Natural killer cell (primary cell): ENCODE measurements at regions not wholly inside any gene's neighbourhood (a gene's known extent, or its start where the extent isn't known, plus 50 kb on each side); places are given as distances from the start of the nearest gene placed in this dataset.

ENCODE experiments used
- ATAC-seq, 3 donors: fragments of 150-1000 bp in 2 of 3; fragments of 200-7000 bp in 1 of 3; cut with Tn5 transposase; 1 replicate in 1 of 3; 2 replicates in 2 of 3; pipeline ENCODE4 v1.10.0; 2021; ENCODE audit warnings: mild to moderate bottlenecking in 2 of 3, moderate library complexity in 2 of 3
- DNase-seq, 2 donors: peaks; one replicate each; pipeline versions ENCODE4 v3.0.0 to v3.0.0-alpha.2; 2013 to 2021; ENCODE audit warnings: mixed read lengths in 1 of 2
- H3K27ac ChIP-seq: one replicate; pipeline ENCODE4 v1.5.1; 2013; ENCODE audit warnings: mild to moderate bottlenecking, low read length
- H3K27me3 ChIP-seq: one replicate; pipeline ENCODE4 v1.6.1; 2013; ENCODE audit warnings: low read length; ENCODE audit not compliant: control insufficient read depth, insufficient read depth
- H3K36me3 ChIP-seq: one replicate; pipeline ENCODE4 v1.6.1; 2013; ENCODE audit warnings: low read length; ENCODE audit not compliant: control insufficient read depth, insufficient read depth
- H3K4me1 ChIP-seq: one replicate; pipeline ENCODE4 v1.6.1; 2013; ENCODE audit warnings: low read length; ENCODE audit not compliant: control insufficient read depth, insufficient read depth
- H3K4me3 ChIP-seq: one replicate; pipeline ENCODE4 v1.5.1; 2013; ENCODE audit warnings: low read length
- H3K9me3 ChIP-seq: one replicate; pipeline ENCODE4 v1.6.1; 2013; ENCODE audit warnings: low read length; ENCODE audit not compliant: control insufficient read depth, insufficient read depth
- H3K27ac Mint-ChIP-seq, 2 donors: one replicate each; pipeline ENCODE4 v1.8.0; 2022; ENCODE audit warnings: mild to moderate bottlenecking in 2 of 2, mixed read lengths in 2 of 2, moderate library complexity in 1 of 2
- H3K27me3 Mint-ChIP-seq, 2 donors: one replicate each; pipeline ENCODE4 v1.8.0; 2022; ENCODE audit warnings: low read depth in 2 of 2, mixed read lengths in 2 of 2
- H3K36me3 Mint-ChIP-seq: one replicate; pipeline ENCODE4 v1.8.0; 2022; ENCODE audit warnings: mixed read lengths
- H3K4me1 Mint-ChIP-seq, 2 donors: one replicate each; pipeline ENCODE4 v1.8.0; 2022; ENCODE audit warnings: mixed read lengths in 2 of 2
- H3K4me3 Mint-ChIP-seq: one replicate; pipeline ENCODE4 v1.8.0; 2022; ENCODE audit warnings: mild to moderate bottlenecking, moderate library complexity, mixed read lengths
- H3K9me3 Mint-ChIP-seq, 2 donors: one replicate each; pipeline ENCODE4 v1.8.0; 2022; ENCODE audit warnings: mixed read lengths in 2 of 2
- CTCF ChIP-seq: fragments of 200-600 bp; IDR thresholded peaks from one replicate; pipeline ENCODE4 v1.8.0; 2022; ENCODE audit warnings: antibody characterized with exemption
- WGBS: methylation state at CpG from one replicate; pipeline ENCODE4 v1.1.7; 2013; ENCODE audit warnings: missing lambda C conversion rate; ENCODE audit not compliant: insufficient coverage; 5-methylcytosine and 5-hydroxymethylcytosine counted together
- intact Hi-C: fragments of 100-400 bp; cut with micrococcal nuclease; formaldehyde crosslinking; loops from one replicate; pipeline ENCODE4 v1.14.2; 2022

DNA sequence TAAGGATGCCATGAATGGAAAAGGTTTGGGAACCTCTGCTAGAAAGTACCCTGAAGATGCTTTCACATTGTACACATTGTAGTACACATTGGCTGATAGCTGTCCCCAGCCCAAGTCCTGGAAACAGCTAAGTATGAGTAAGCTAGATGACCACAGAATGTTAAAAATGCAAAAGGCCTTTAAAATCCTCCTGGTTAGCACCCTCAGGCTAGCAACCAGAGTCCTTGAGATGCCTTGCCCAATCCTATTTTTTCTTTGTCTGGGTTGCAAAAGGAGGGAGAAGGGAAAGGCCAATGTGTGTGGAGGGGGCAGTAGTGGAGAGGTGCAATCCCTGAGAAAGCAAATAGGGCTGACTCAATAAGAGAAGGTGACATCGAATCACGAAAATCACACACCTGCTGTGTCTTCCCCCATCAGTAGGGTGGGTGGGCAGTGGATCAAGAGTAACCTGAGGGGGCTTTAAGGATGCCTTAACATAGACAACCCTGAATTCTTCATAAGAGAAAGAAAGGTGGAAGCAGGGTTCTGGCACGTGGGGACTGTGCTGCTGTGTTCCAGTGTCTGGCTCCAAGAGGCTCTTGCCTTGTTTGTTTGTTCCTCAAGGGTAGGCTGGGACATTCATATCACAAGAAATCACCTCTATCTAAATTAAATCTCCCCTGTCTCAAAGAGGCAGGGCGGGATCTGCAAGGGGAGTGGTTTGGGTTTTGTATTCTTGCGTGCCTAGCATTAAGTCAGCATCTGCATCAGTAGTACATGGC, 266.2 kb upstream of the PLXNA2 start:
- Histone ChIP-seq H3K36me3 (no peaks in the 10 kb centered on the region), H3K9me3 (no peaks in the 10 kb centered on the region), H3K4me3 (no peak overlapping the region), H3K27ac (no peak overlapping the region), H3K27me3 (no peaks in the 10 kb centered on the region), H3K4me1 (no peaks in the 10 kb centered on the region)
- H3K36me3 Mint-ChIP-seq, result no peaks in the 10 kb centered on the region
- H3K9me3 Mint-ChIP-seq, result peaks cover 0 to 2% of the 10 kb centered on the region in 2 donors
- no peak overlapping the region for H3K4me3 Mint-ChIP-seq
- DNase-seq, result no peak
- H3K27me3 Mint-ChIP-seq, result peaks cover 6 to 8% of the 10 kb centered on the region in 2 donors
- intact Hi-C loops, result no loop called here
- 80% methylated on average over 5 of the region's 5 CpGs for WGBS
- H3K4me1 Mint-ChIP-seq, result no peaks in the 10 kb centered on the region
- TF ChIP-seq CTCF, result no peak
- ATAC-seq, result no peak
- H3K27ac Mint-ChIP-seq, result no peak overlapping the region

DNA sequence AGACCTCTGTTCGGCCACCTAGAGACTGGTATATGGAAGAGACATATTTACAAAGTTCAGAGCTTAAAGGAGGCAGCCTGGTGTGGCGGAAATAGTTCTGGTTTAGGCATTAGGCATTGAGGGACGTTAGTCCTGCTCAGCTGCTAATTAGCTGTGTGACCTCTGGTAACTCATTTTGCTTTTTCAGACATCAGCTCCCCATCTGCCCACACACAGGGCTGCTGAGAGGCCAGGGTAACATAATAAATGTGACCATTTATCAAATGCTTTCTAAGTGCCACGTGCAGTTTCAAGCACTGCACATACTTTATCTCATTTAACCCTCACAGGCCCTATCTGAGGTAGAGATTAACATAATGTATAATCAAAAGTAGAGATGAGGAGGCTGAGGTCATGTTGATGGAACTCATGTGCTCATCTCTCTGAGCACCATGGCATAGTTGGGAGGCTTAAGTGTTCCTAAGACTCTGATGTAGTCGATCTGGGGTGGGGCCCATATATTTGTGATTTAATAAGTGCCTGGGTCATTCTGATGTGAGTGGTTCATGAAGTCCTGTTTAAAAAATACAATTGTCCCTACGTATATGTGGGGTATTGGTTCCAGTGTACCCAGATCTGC, 267.2 kb upstream of the PLXNA2 start:
- no peaks in the 10 kb centered on the region for H3K36me3 Mint-ChIP-seq
- no peak overlapping the region for H3K4me3 Mint-ChIP-seq
- H3K4me1 Mint-ChIP-seq, result no peaks in the 10 kb centered on the region
- DNase-seq, result no peak
- no peak overlapping the region for H3K4me3 ChIP-seq
- no peaks in the 10 kb centered on the region for H3K4me1 ChIP-seq
- ATAC-seq, result no peak
- peaks cover 0 to 3% of the 10 kb centered on the region in 2 donors for H3K9me3 Mint-ChIP-seq
- H3K27me3 ChIP-seq, result no peaks in the 10 kb centered on the region
- H3K27ac Mint-ChIP-seq, result no peak overlapping the region
- peaks cover 0 to 6% of the 10 kb centered on the region in 2 donors for H3K27me3 Mint-ChIP-seq
- TF ChIP-seq CTCF, result no peak
- no peaks in the 10 kb centered on the region for H3K36me3 ChIP-seq
- intact Hi-C loops, result no loop called here
- WGBS, result 78% methylated on average over 4 of the region's 6 CpGs
- no peak overlapping the region for H3K27ac ChIP-seq
- H3K9me3 ChIP-seq, result no peaks in the 10 kb centered on the region

DNA sequence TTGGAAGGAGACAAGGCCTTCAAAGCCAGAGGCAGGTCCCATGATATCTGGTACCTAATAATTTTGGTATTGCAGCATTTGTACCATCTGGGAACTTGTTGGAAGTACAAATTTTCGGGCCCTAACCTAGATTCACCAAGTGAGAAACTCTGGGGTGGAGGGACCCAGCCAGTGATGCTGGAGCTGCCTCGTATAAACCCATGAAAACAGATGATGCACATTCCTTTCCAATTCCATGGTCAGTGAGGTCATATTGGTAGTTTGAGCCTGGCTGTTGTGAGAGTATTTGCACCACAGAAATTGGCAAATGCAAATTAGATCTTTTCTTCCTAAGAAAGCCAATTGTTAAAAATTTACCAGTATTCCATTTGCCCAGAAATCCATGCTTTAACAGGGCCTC, 269.6 kb upstream of the PLXNA2 start:
- no peak for DNase-seq
- Mint-ChIP-seq H3K27me3 (peaks cover 0 to 6% of the 10 kb centered on the region in 2 donors), H3K36me3 (no peaks in the 10 kb centered on the region), H3K27ac (no peak overlapping the region), H3K4me3 (no peak overlapping the region), H3K9me3 (peaks cover 0 to 8% of the 10 kb centered on the region in 2 donors), H3K4me1 (no peaks in the 10 kb centered on the region)
- no peaks in the 10 kb centered on the region for H3K36me3 ChIP-seq
- no peaks in the 10 kb centered on the region for H3K27me3 ChIP-seq
- H3K4me1 ChIP-seq, result no peaks in the 10 kb centered on the region
- H3K9me3 ChIP-seq, result no peaks in the 10 kb centered on the region
- intact Hi-C loops, result no loop called here
- no peak overlapping the region for H3K4me3 ChIP-seq
- WGBS, result 84% methylated on average over 2 of the region's 2 CpGs
- TF ChIP-seq CTCF, result no peak
- no peak for ATAC-seq
- no peak overlapping the region for H3K27ac ChIP-seq
